Right lobe of liver (tissue), 6 donors: ENCODE measurements at regions not wholly inside any gene's neighbourhood (a gene's known extent, or its start where the extent isn't known, plus 50 kb on each side); places are given as distances from the start of the nearest gene placed in this dataset.

ENCODE experiments used
- ATAC-seq, 4 donors: fragments of 200-7000 bp; cut with Tn5 transposase; one replicate each; pipeline ENCODE4 v1.9.1; 2020; ENCODE audit warnings: mild to moderate bottlenecking in 4 of 4, moderate library complexity in 4 of 4
- DNase-seq, 3 donors: peaks; one replicate each; pipeline ENCODE4 v3.0.0-alpha.2; 2020
- H3K27ac ChIP-seq, 3 donors: fragments of 200-600 bp; one replicate each; pipeline ENCODE4 v1.8.0; 2022
- H3K27me3 ChIP-seq, 2 donors: fragments of 200-600 bp; one replicate each; pipeline ENCODE4 v1.8.0; 2022
- H3K36me3 ChIP-seq, 4 donors: fragments of 200-600 bp; sonication (generic) in 1 of 4; one replicate each; pipeline versions ENCODE4 v1.5.1 to v1.8.0; 2017 to 2022; ENCODE audit warnings: control low read depth in 1 of 4
- H3K4me1 ChIP-seq, 4 donors: fragments of 200-600 bp; sonication (generic) in 1 of 4; one replicate each; pipeline versions ENCODE4 v1.5.1 to v1.8.0; 2017 to 2022; ENCODE audit warnings: control low read depth in 1 of 4
- H3K4me3 ChIP-seq, 3 donors: fragments of 200-600 bp; one replicate each; pipeline ENCODE4 v1.8.0; 2022
- H3K9me3 ChIP-seq, 4 donors: fragments of 200-600 bp; sonication (generic) in 1 of 4; one replicate each; pipeline versions ENCODE4 v1.5.1 to v1.8.0; 2017 to 2022; ENCODE audit warnings: control low read depth in 1 of 4
- POLR2A ChIP-seq: fragments of 450-650 bp; IDR thresholded peaks from one replicate; pipeline ENCODE4 v1.6.1; 2017; ENCODE audit warnings: antibody characterized with exemption, mild to moderate bottlenecking
- WGBS: methylation state at CpG from one replicate; pipeline ENCODE4 v1.1.6; 2018; ENCODE audit warnings: low coverage, low lambda C conversion rate; ENCODE audit not compliant: insufficient coverage; ENCODE audit errors: missing lambda C conversion rate; 5-methylcytosine and 5-hydroxymethylcytosine counted together
- intact Hi-C, 2 donors: fragments of 100-400 bp; cut with DNase I; formaldehyde crosslinking; loops; one replicate each; pipeline versions ENCODE4 v1.11.2 to v1.14.1; 2022
- TF ChIP-seq, protein P1 (sequence below), 4 donors: fragments of 200-600 bp in 3 of 4; fragments of 450-650 bp in 1 of 4; IDR thresholded peaks; one replicate each; pipeline versions ENCODE4 v1.5.1 to v1.8.0; 2016 to 2022; ENCODE audit warnings: antibody characterized with exemption in 4 of 4, mild to moderate bottlenecking in 2 of 4
- donor health status: DM: no; HTN: yes; CAD: no.
- donor health status: DM: no; HTN: no; CAD: no.
- donor health status: DM: no; HTN: no; CAD: no.
- donor health status: DM: no; HTN: yes; CAD: no.
- donor health status: DM: no; HTN: yes; CAD: no.

DNA sequence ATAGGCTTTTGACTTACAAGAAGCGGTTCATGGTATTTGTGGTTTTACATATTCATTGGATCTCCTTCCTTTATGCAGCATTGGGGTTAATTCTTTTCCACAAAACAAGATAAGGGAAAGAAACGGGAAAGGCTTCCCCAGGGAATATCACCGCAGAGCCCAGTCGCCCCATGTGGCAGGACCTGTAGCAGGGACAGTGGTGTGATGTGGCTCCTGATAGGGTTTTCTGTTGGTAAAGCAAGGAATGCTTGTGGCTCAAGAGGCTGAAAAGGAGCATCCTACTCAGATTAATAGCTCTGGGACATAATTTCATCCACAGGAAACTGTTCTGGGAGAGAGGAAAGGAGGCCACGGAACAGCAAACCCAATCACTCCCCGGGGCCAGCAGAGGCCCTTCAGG is 699.9 kb downstream of the MTRR start:
- intact Hi-C loops, result no loop called here
- DNase-seq (no peak), ATAC-seq (no peak)
- Histone ChIP-seq H3K4me1 (no peaks in the 10 kb centered on the region), H3K9me3 (no peaks in the 10 kb centered on the region), H3K4me3 (no peak overlapping the region), H3K27me3 (no peaks in the 10 kb centered on the region), H3K27ac (no peak overlapping the region), H3K36me3 (no peaks in the 10 kb centered on the region)
- WGBS, result 45% methylated on average over 6 of the region's 6 CpGs
- TF ChIP-seq, protein P1, sequence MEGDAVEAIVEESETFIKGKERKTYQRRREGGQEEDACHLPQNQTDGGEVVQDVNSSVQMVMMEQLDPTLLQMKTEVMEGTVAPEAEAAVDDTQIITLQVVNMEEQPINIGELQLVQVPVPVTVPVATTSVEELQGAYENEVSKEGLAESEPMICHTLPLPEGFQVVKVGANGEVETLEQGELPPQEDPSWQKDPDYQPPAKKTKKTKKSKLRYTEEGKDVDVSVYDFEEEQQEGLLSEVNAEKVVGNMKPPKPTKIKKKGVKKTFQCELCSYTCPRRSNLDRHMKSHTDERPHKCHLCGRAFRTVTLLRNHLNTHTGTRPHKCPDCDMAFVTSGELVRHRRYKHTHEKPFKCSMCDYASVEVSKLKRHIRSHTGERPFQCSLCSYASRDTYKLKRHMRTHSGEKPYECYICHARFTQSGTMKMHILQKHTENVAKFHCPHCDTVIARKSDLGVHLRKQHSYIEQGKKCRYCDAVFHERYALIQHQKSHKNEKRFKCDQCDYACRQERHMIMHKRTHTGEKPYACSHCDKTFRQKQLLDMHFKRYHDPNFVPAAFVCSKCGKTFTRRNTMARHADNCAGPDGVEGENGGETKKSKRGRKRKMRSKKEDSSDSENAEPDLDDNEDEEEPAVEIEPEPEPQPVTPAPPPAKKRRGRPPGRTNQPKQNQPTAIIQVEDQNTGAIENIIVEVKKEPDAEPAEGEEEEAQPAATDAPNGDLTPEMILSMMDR (IDR thresholded peaks at IDR 0.05), result no peak
- TF ChIP-seq POLR2A, result no peak

DNA sequence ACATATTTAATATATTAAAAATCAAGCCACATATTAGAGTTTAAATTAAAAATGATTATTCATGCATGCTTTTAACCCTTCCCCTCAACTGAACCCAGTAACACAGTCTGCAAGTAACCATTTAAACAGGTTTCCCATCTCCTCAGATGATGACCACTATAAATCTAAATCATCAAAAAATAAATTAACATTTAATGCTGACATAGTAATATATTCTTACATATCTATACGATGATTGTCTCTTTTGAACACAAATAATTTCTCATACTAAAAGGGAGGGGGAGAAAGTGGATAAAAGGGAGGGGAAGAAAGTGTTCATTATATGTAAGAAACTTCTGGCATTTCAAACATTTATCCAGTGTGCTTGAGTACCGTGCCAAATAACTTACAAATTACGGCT is 701.6 kb downstream of the MTRR start:
- no peaks in the 10 kb centered on the region for H3K27me3 ChIP-seq
- H3K9me3 ChIP-seq, result no peaks in the 10 kb centered on the region
- 39% methylated on average over 3 of the region's 3 CpGs for WGBS
- intact Hi-C loops, result no loop called here
- ATAC-seq (no peak), DNase-seq (no peak)
- no peak overlapping the region for H3K27ac ChIP-seq
- H3K4me1 ChIP-seq, result no peaks in the 10 kb centered on the region
- H3K4me3 ChIP-seq, result no peak overlapping the region
- no peaks in the 10 kb centered on the region for H3K36me3 ChIP-seq
- TF ChIP-seq, protein P1 (IDR thresholded peaks at IDR 0.05), result no peak
- TF ChIP-seq POLR2A, result no peak

DNA sequence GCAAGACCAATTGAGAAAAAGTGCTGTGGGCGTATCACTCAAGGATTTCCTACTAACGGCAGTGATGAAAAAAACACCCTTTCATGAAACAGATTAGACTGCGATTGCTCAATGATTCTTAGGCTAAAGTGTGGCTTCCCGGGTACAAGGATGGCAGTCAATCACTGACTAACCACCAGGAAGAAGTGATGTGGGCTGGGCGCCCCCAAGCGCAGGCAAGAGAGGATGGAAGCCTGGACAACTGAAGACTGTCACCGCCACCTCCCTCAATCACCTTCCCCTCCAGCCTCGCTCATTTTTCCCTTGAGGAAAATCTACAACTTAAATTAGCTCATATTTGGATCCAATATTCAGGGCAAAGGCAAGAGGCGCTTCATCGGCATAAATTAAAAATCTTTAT is 707.2 kb downstream of the MTRR start:
- H3K27ac ChIP-seq, result no peak overlapping the region
- TF ChIP-seq POLR2A, result no peak
- TF ChIP-seq, protein P1 (IDR thresholded peaks at IDR 0.05), result no peak
- intact Hi-C loops, result no loop called here
- ATAC-seq (no peak), DNase-seq (no peak)
- 52% methylated on average over 8 of the region's 10 CpGs for WGBS
- H3K27me3 ChIP-seq, result no peaks in the 10 kb centered on the region
- no peaks in the 10 kb centered on the region for H3K36me3 ChIP-seq
- no peaks in the 10 kb centered on the region for H3K4me1 ChIP-seq
- no peaks in the 10 kb centered on the region for H3K9me3 ChIP-seq
- H3K4me3 ChIP-seq, result no peak overlapping the region

DNA sequence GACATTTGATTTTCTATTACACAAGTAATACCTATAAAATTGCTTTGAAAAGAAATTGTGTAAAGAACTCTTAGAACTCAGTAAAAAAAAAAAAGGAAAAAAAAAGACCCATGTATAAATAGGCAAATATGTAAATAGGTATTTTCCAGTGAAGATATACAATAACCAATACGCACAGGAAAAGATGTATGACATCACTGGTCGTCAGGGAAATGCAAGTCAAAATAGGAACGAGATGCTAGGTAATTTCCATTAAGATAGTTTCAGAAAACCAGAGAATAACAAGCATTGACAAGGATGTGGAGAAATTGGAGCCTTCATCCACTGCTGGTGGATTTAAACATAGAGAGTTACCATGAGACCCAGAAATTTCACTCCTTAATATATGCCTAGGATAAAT is 708.8 kb downstream of the MTRR start:
- ATAC-seq, result no peak
- Histone ChIP-seq H3K27ac (no peak overlapping the region), H3K36me3 (no peaks in the 10 kb centered on the region), H3K4me3 (no peak overlapping the region), H3K9me3 (no peaks in the 10 kb centered on the region), H3K4me1 (no peaks in the 10 kb centered on the region), H3K27me3 (no peaks in the 10 kb centered on the region)
- no peak for DNase-seq
- 16% methylated on average over 3 of the region's 3 CpGs for WGBS
- TF ChIP-seq, protein P1 (IDR thresholded peaks at IDR 0.05), result no peak
- TF ChIP-seq POLR2A, result no peak
- intact Hi-C loops, result no loop called here

DNA sequence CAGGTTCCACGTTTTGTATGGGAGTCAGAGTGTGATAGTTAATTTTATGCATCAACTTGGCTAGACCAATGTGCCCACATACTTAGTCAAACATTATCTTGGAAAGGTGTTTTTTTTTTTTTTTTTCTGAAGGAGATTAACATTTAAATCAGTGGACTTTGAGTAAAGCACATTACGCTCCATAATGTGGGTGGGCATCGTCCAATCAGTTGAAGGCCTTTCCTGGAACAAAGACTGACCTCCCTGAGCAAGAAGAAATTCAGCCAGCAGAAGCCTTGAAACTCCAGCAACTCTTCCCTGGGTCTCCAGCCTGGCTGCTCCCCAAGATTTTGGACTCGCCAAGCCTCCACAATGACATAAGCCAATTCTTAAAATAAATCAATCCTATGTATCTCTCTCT is 711.4 kb downstream of the MTRR start:
- no peaks in the 10 kb centered on the region for H3K27me3 ChIP-seq
- no peak overlapping the region for H3K4me3 ChIP-seq
- TF ChIP-seq POLR2A, result no peak
- TF ChIP-seq, protein P1 (IDR thresholded peaks at IDR 0.05), result no peak
- 47% methylated on average over 3 of the region's 4 CpGs for WGBS
- no peaks in the 10 kb centered on the region for H3K4me1 ChIP-seq
- no peak overlapping the region for H3K27ac ChIP-seq
- no peaks in the 10 kb centered on the region for H3K36me3 ChIP-seq
- no peaks in the 10 kb centered on the region for H3K9me3 ChIP-seq
- intact Hi-C loops, result no loop called here
- no peak for DNase-seq
- no peak for ATAC-seq
